ENCODE measurements at regions not wholly inside any gene's neighbourhood (a gene's known extent, or its start where the extent isn't known, plus 50 kb on each side); places are given as distances from the start of the nearest gene placed in this dataset.

DNA sequence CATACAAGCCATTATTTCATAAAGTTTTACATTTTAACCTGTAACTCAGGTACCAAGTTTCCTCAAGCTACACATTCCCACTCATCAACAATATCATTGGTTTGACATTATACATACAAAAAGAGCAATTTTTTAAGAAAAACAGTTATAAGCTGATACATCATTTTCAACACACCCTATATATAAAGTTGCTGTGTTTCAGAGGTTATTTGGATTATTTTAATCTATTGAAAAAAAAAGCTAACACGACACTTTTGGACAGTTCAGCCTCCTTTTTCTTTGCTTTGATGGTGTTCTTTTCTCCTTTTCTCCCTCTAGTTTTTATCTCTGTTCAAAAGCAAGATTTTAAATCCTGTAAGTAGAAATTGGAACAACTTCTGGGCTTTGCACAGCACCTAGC lies 175.9 kb upstream of the CREB1 start:
- TF ChIP-seq GATA2 (IDR thresholded peaks at IDR 0.05; ENCODE audit: low read depth, low read length), result no peak
- TF ChIP-seq GATA3 (IDR thresholded peaks at IDR 0.05; ENCODE audit: low read depth, low read length), result no peak
